ENCODE measurements at regions not wholly inside any gene's neighbourhood (a gene's known extent, or its start where the extent isn't known, plus 50 kb on each side); places are given as distances from the start of the nearest gene placed in this dataset.

GRCh38 chr2:175293195-175293594, 111.7 kb upstream of the ATP5MC3 start:
- 89% methylated on average over 3 of the region's 3 CpGs; no CpG with 5 or more reads in 1 of the 2 experiments for WGBS, 2 experiments (ENCODE audit: extremely low coverage in 1 of 2, insufficient coverage in 1 of 2, insufficient read length in 1 of 2, insufficient replicate concordance in 2 of 2, low coverage in 1 of 2, low lambda C conversion rate in 2 of 2, missing lambda C conversion rate in 1 of 2)
- no peak for DNase-seq (ENCODE audit: low read depth in 1 of 2, low spot score in 2 of 2)
- H3K4me2 ChIP-seq (ENCODE audit: insufficient read depth in 1 of 2, low read depth in 2 of 2, low read length in 2 of 2) = no peak overlapping the region
- CTCF ChIA-PET (ENCODE audit: partially characterized antibody) = interaction anchor here (1.0 to 1.2 kb wide), 3 partner anchors 10 to 42 kb away, joined by 3 to 4 read pairs (median 4); no protein-coding TSS in a partner anchor
- no peaks in the 10 kb centered on the region for H3K79me2 ChIP-seq (ENCODE audit: control insufficient read depth in 1 of 2, insufficient read depth in 2 of 2, low read length in 2 of 2)
- no peaks in the 10 kb centered on the region for H4K20me1 ChIP-seq (replicated peaks in 1 of 2; ENCODE audit: control insufficient read depth in 1 of 2, insufficient read depth in 2 of 2, low read length in 2 of 2)
- no peak overlapping the region for H4K5ac ChIP-seq (ENCODE audit: insufficient read length, low read depth, low read length)
- peaks cover 0 to 2% (median 0%) of the 10 kb centered on the region in 4 experiments; a peak in 1 of 7 replicates for H3K4me1 ChIP-seq (replicated peaks in 1 of 4; ENCODE audit: control insufficient read depth in 3 of 4, insufficient read depth in 4 of 4, low read length in 3 of 4)
- no peak overlapping the region for H3K14ac ChIP-seq (ENCODE audit: insufficient read length)
- no peak overlapping the region for H2BK120ac ChIP-seq (replicated peaks; ENCODE audit: low read depth, low read length)
- H2BK20ac ChIP-seq (ENCODE audit: low read length) = 0 out of 2 replicates have a peak overlapping the region, but pooled peaks have one; percentile 34
- H2BK5ac ChIP-seq (ENCODE audit: low read depth, low read length) = no peak overlapping the region
- no peak overlapping the region for H3K9ac ChIP-seq (replicated peaks in 1 of 4; ENCODE audit: extremely low read depth in 1 of 4, low read depth in 3 of 4, low read length in 3 of 4)
- H3K4ac ChIP-seq (replicated peaks; ENCODE audit: insufficient read length, low read depth, low read length) = no peak overlapping the region
- FAIRE-seq = no peak
- H2BK12ac ChIP-seq (ENCODE audit: low read depth, low read length) = no peak overlapping the region
- H3K23me2 ChIP-seq (ENCODE audit: low read depth, low read length) = no peaks in the 10 kb centered on the region
- no peak overlapping the region for H2AK5ac ChIP-seq (ENCODE audit: low read depth, low read length)
- H3K18ac ChIP-seq (ENCODE audit: extremely low read depth, low read length) = no peak overlapping the region
- H3K79me1 ChIP-seq (ENCODE audit: low read depth, low read length) = no peaks in the 10 kb centered on the region
- H3K56ac ChIP-seq (replicated peaks; ENCODE audit: insufficient read length, low read depth, low read length) = no peak overlapping the region
- POLR2A ChIA-PET (ENCODE audit: partially characterized antibody) = no interaction called here
- H3K27ac ChIP-seq (ENCODE audit: low read depth, low read length) = no peak overlapping the region
- H4K8ac ChIP-seq (ENCODE audit: extremely low read depth, insufficient read depth, low read length) = no peak overlapping the region; the same call in 1 of the 2 replicates
- no peaks in the 10 kb centered on the region; a peak in 1 of 4 replicates for H3K9me3 ChIP-seq (ENCODE audit: insufficient read depth in 2 of 2, low read depth in 1 of 2, low read length in 1 of 2)
- H3K36me3 ChIP-seq (ENCODE audit: control insufficient read depth in 2 of 4, insufficient read depth in 4 of 4, low read length in 3 of 4) = no peaks in the 10 kb centered on the region
- no peaks in the 10 kb centered on the region for H3K27me3 ChIP-seq (replicated peaks in 1 of 4; ENCODE audit: control insufficient read depth in 3 of 4, extremely low read depth in 1 of 4, insufficient read depth in 3 of 4, low read length in 3 of 4)
- no peak overlapping the region for H2BK15ac ChIP-seq (ENCODE audit: low read length)
- no peak overlapping the region for H3K23ac ChIP-seq (ENCODE audit: insufficient read length)
- no peak overlapping the region; the same call in 1 of the 2 replicates for H2AFZ ChIP-seq (ENCODE audit: low read length)
- H3K4me3 ChIP-seq (ENCODE audit: extremely low read depth in 1 of 4, insufficient read depth in 2 of 4, low read depth in 3 of 4, low read length in 4 of 4) = no peak overlapping the region
- no peak overlapping the region for H4K91ac ChIP-seq (replicated peaks; ENCODE audit: insufficient read length, low read length)
- no peak for TF ChIP-seq EGR1 (IDR thresholded peaks at IDR 0.05; ENCODE audit: borderline replicate concordance, low read depth, low read length)
- no peak for TF ChIP-seq POLR2A (IDR thresholded peaks at IDR 0.05; ENCODE audit: control extremely low read depth in 1 of 2, low read depth in 2 of 2, low read length in 2 of 2)
- TF ChIP-seq EZH2 (IDR thresholded peaks at IDR 0.05; ENCODE audit: low read depth, low read length, severe bottlenecking) = no peak
- no peak for TF ChIP-seq SIN3A (conservative IDR thresholded peaks at IDR 0.05 in 1 of 2, IDR thresholded peaks at IDR 0.05 in 1 of 2; ENCODE audit: low read depth in 1 of 2, low read length in 2 of 2)
- no peak for TF ChIP-seq KDM1A (IDR thresholded peaks at IDR 0.05; ENCODE audit: borderline replicate concordance, low read length)
- TF ChIP-seq POLR2AphosphoS5 (IDR thresholded peaks at IDR 0.05; ENCODE audit: low read depth, low read length) = no peak
- no peak for TF ChIP-seq BRCA1 (IDR thresholded peaks at IDR 0.05; ENCODE audit: low read depth, low read length)
- no peak for TF ChIP-seq CBX5 (IDR thresholded peaks at IDR 0.05; ENCODE audit: low read depth, low read length)
- no peak for TF ChIP-seq RAD21 (IDR thresholded peaks at IDR 0.05 in 1 of 2, conservative IDR thresholded peaks at IDR 0.05 in 1 of 2; ENCODE audit: low read depth in 2 of 2, low read length in 2 of 2)
- TF ChIP-seq JUND (IDR thresholded peaks at IDR 0.05; ENCODE audit: low read length) = no peak
- TF ChIP-seq CBX8 (IDR thresholded peaks at IDR 0.05; ENCODE audit: borderline replicate concordance, low read depth, low read length) = no peak
- TF ChIP-seq, protein P1, sequence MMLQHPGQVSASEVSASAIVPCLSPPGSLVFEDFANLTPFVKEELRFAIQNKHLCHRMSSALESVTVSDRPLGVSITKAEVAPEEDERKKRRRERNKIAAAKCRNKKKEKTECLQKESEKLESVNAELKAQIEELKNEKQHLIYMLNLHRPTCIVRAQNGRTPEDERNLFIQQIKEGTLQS (IDR thresholded peaks at IDR 0.05; ENCODE audit: insufficient read depth, low read depth, low read length) = no peak
- no peak for TF ChIP-seq SP1 (IDR thresholded peaks at IDR 0.05; ENCODE audit: low read depth, low read length)
- TF ChIP-seq RFX5 (IDR thresholded peaks at IDR 0.05; ENCODE audit: borderline replicate concordance, low read depth, low read length) = no peak
- no peak for TF ChIP-seq CHD1 (IDR thresholded peaks at IDR 0.05; ENCODE audit: low read depth, low read length)

All from H1 (cell line).